ENCODE measurements at regions not wholly inside any gene's neighbourhood (a gene's known extent, or its start where the extent isn't known, plus 50 kb on each side); places are given as distances from the start of the nearest gene placed in this dataset.

- H3K9me3 ChIP-seq, result no peaks in the 10 kb centered on the region
- intact Hi-C loops (cut with DNase I), result no loop called here
- no peak overlapping the region for H3K27ac ChIP-seq
- DNase-seq (no peak), ATAC-seq (no peak)
- WGBS (ENCODE audit: insufficient coverage, low coverage, low lambda C conversion rate, missing lambda C conversion rate), result 29% methylated on average over 2 of the region's 2 CpGs
- no peaks in the 10 kb centered on the region for H3K36me3 ChIP-seq
- H3K27me3 ChIP-seq, result no peaks in the 10 kb centered on the region
- no peak overlapping the region for H3K4me3 ChIP-seq
- H3K4me1 ChIP-seq, result no peaks in the 10 kb centered on the region
- TF ChIP-seq POLR2A (IDR thresholded peaks at IDR 0.05) (no peak), CTCF (IDR thresholded peaks at IDR 0.05) (no peak)
These were observed 853.2 kb downstream of the SORCS3 start for GRCh38 chr10:105494303-105494702.

GRCh38 chr10:105473170-105473569 lies 832.1 kb downstream of the SORCS3 start:
- no peak for TF ChIP-seq POLR2A (IDR thresholded peaks at IDR 0.05)
- no peak for TF ChIP-seq CTCF (IDR thresholded peaks at IDR 0.05)
- Histone ChIP-seq H3K4me3 (no peak overlapping the region), H3K36me3 (no peaks in the 10 kb centered on the region), H3K27ac (no peak overlapping the region), H3K9me3 (no peaks in the 10 kb centered on the region), H3K4me1 (no peaks in the 10 kb centered on the region), H3K27me3 (no peaks in the 10 kb centered on the region)
- intact Hi-C loops (cut with DNase I), result no loop called here
- ATAC-seq (no peak), DNase-seq (no peak)
- WGBS (ENCODE audit: insufficient coverage, low coverage, low lambda C conversion rate, missing lambda C conversion rate), result 21% methylated on average over 4 of the region's 4 CpGs

- intact Hi-C loops (cut with DNase I), result no loop called here
- Histone ChIP-seq H3K27me3 (no peaks in the 10 kb centered on the region), H3K9me3 (peaks cover 0 to 2% (median 0%) of the 10 kb centered on the region in 4 donors), H3K36me3 (no peaks in the 10 kb centered on the region), H3K4me3 (no peak overlapping the region), H3K27ac (no peak overlapping the region), H3K4me1 (no peaks in the 10 kb centered on the region)
- 15% methylated on average over 1 of the region's 1 CpG for WGBS (ENCODE audit: insufficient coverage, low coverage, low lambda C conversion rate, missing lambda C conversion rate)
- TF ChIP-seq POLR2A (IDR thresholded peaks at IDR 0.05) (no peak), CTCF (IDR thresholded peaks at IDR 0.05) (no peak)
- ATAC-seq (no peak), DNase-seq (no peak)
These were observed 827.7 kb downstream of the SORCS3 start for GRCh38 chr10:105468759-105469158.

- no peaks in the 10 kb centered on the region for H3K4me1 ChIP-seq
These were observed 825.4 kb downstream of the SORCS3 start for GRCh38 chr10:105466521-105466920.

More at GRCh38 chr10:105466521-105466920, 825.4 kb downstream of the SORCS3 start:
- 47% methylated on average over 1 of the region's 1 CpG for WGBS (ENCODE audit: insufficient coverage, low coverage, low lambda C conversion rate, missing lambda C conversion rate)
- H3K36me3 ChIP-seq, result no peaks in the 10 kb centered on the region
- no peak for DNase-seq
- no peak overlapping the region for H3K27ac ChIP-seq
- no peak for ATAC-seq
- no peak overlapping the region for H3K4me3 ChIP-seq
- H3K9me3 ChIP-seq, result peaks cover 0 to 2% (median 0%) of the 10 kb centered on the region in 4 donors
- intact Hi-C loops (cut with DNase I), result no loop called here
- no peak for TF ChIP-seq POLR2A (IDR thresholded peaks at IDR 0.05)
- no peak for TF ChIP-seq CTCF (IDR thresholded peaks at IDR 0.05)
- H3K27me3 ChIP-seq, result no peaks in the 10 kb centered on the region

All from right lobe of liver (tissue), 6 donors.